B cell (primary cell): ENCODE measurements at regions not wholly inside any gene's neighbourhood (a gene's known extent, or its start where the extent isn't known, plus 50 kb on each side); places are given as distances from the start of the nearest gene placed in this dataset.

ENCODE experiments used
- EZH2 ChIP-seq: IDR thresholded peaks from 2 replicates; pipeline ENCODE4 v1.6.1; 2012; ENCODE audit warnings: borderline replicate concordance, low read depth, mild to moderate bottlenecking, moderate library complexity, low read length; ENCODE audit not compliant: insufficient read depth, poor library complexity, severe bottlenecking
- TF ChIP-seq, protein P1 (sequence below): fragments of 200-600 bp; IDR thresholded peaks from one replicate; pipeline ENCODE4 v1.8.0; 2022; ENCODE audit warnings: antibody characterized with exemption, mild to moderate bottlenecking

DNA sequence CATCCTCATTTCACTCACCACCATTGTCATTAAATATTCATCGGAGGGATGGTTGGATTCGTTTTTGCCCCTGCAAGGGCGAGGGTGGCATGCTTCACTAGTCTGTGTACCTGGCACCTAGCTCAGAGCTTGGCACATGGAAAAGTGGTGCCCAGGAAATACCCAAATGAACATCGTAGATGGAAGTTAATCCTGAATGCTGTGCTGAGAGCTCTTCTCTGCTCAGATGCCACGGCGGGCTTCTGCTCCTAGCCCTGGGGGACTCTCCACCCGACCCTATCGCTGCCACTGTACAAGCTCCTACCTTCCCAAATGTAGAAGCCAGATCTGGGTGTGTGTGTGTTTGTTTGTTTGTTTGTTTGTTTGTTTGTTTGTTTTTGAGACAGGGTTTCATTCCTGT, 113.0 kb upstream of the ZNF507 start:
- TF ChIP-seq, protein P1, sequence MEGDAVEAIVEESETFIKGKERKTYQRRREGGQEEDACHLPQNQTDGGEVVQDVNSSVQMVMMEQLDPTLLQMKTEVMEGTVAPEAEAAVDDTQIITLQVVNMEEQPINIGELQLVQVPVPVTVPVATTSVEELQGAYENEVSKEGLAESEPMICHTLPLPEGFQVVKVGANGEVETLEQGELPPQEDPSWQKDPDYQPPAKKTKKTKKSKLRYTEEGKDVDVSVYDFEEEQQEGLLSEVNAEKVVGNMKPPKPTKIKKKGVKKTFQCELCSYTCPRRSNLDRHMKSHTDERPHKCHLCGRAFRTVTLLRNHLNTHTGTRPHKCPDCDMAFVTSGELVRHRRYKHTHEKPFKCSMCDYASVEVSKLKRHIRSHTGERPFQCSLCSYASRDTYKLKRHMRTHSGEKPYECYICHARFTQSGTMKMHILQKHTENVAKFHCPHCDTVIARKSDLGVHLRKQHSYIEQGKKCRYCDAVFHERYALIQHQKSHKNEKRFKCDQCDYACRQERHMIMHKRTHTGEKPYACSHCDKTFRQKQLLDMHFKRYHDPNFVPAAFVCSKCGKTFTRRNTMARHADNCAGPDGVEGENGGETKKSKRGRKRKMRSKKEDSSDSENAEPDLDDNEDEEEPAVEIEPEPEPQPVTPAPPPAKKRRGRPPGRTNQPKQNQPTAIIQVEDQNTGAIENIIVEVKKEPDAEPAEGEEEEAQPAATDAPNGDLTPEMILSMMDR, result no peak
- no peak for TF ChIP-seq EZH2
